GM20000 (cell line): ENCODE measurements at regions not wholly inside any gene's neighbourhood (a gene's known extent, or its start where the extent isn't known, plus 50 kb on each side); places are given as distances from the start of the nearest gene placed in this dataset.

Source experiments
- DNase-seq: peaks from one replicate; pipeline ENCODE4 v3.0.0; 2012; ENCODE audit warnings: low spot score
- CTCF ChIP-seq: IDR thresholded peaks from 2 replicates; pipeline ENCODE4 v1.5.1; 2012; ENCODE audit warnings: mild to moderate bottlenecking, control low read depth; ENCODE audit errors: extremely low read depth, missing control alignments

- no peak for TF ChIP-seq CTCF
Observed at GRCh38 chr14:58793131-58793740, 155.5 kb downstream of the DACT1 start.

GRCh38 chr14:58794993-58795762 is 157.4 kb downstream of the DACT1 start:
- no peak for TF ChIP-seq CTCF
- no peak for DNase-seq

More at GRCh38 chr14:58793131-58793740, 155.5 kb downstream of the DACT1 start:
- DNase-seq, result no peak

- TF ChIP-seq CTCF, result no peak
- DNase-seq, result no peak
Observed at GRCh38 chr14:58796242-58797009, 158.7 kb downstream of the DACT1 start.

GRCh38 chr14:58797010-58797429 is 159.3 kb downstream of the DACT1 start:
- TF ChIP-seq CTCF, result no peak
- DNase-seq, result peak; percentile 51

GRCh38 chr14:58798173-58798572 is 160.4 kb downstream of the DACT1 start:
- no peak for DNase-seq
- TF ChIP-seq CTCF, result no peak

- no peak for TF ChIP-seq CTCF
- DNase-seq, result no peak
Observed at GRCh38 chr14:58801086-58801485, 163.3 kb downstream of the DACT1 start.

GRCh38 chr14:58805057-58805456 is 167.3 kb downstream of the DACT1 start:
- DNase-seq, result no peak
- TF ChIP-seq CTCF, result no peak
